Peyer's patch (tissue), 4 donors: ENCODE measurements at regions not wholly inside any gene's neighbourhood (a gene's known extent, or its start where the extent isn't known, plus 50 kb on each side); places are given as distances from the start of the nearest gene placed in this dataset.

ENCODE experiments used
- POLR2A ChIP-seq, 2 donors: fragments of 450-650 bp; IDR thresholded peaks; one replicate each; pipeline ENCODE4 v1.5.1; 2017; ENCODE audit warnings: antibody characterized with exemption in 2 of 2, mild to moderate bottlenecking in 2 of 2, moderate library complexity in 2 of 2
- TF ChIP-seq, protein P1 (sequence below), 6 experiments: fragments of 450-650 bp in 4 of 6; fragments of 200-600 bp in 2 of 6; sonication (generic) in 1 of 6; IDR thresholded peaks; one replicate each; pipeline ENCODE4 v1.5.1; 2017 to 2019; ENCODE audit warnings: antibody characterized with exemption in 6 of 6, mild to moderate bottlenecking in 3 of 6, moderate library complexity in 1 of 6

DNA sequence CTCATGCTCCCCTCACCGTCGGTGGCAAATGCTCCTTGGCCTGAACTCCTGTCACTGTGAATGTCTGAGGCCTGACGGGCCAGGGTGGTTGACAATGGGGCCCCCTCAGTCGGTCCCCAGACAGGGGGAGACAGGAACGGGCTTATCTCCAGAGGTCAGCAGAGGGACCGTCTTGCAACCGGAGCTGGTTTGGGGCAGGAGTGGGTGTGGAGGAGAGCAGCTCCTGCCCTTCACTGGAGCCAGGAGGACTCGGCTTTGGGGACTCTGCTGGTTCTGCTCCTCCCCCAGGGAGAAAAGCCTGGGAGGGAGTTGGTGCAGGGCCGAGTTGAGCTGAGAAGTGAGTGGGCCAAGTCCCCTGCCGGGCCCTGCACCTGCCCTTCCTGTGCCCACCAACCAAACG is 354.4 kb downstream of the BRD1 start:
- TF ChIP-seq, protein P1, sequence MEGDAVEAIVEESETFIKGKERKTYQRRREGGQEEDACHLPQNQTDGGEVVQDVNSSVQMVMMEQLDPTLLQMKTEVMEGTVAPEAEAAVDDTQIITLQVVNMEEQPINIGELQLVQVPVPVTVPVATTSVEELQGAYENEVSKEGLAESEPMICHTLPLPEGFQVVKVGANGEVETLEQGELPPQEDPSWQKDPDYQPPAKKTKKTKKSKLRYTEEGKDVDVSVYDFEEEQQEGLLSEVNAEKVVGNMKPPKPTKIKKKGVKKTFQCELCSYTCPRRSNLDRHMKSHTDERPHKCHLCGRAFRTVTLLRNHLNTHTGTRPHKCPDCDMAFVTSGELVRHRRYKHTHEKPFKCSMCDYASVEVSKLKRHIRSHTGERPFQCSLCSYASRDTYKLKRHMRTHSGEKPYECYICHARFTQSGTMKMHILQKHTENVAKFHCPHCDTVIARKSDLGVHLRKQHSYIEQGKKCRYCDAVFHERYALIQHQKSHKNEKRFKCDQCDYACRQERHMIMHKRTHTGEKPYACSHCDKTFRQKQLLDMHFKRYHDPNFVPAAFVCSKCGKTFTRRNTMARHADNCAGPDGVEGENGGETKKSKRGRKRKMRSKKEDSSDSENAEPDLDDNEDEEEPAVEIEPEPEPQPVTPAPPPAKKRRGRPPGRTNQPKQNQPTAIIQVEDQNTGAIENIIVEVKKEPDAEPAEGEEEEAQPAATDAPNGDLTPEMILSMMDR (IDR thresholded peaks at IDR 0.05): no peak
- TF ChIP-seq POLR2A (IDR thresholded peaks at IDR 0.05): no peak
